Stomach (tissue), 4 donors: ENCODE measurements at regions not wholly inside any gene's neighbourhood (a gene's known extent, or its start where the extent isn't known, plus 50 kb on each side); places are given as distances from the start of the nearest gene placed in this dataset.

Experiments
- CTCF ChIP-seq, 7 experiments: fragments of 450-650 bp in 4 of 7; fragments of 200-600 bp in 3 of 7; sonication (generic) in 3 of 7; IDR thresholded peaks; one replicate each; pipeline ENCODE4 v1.5.1; 2016 to 2019; ENCODE audit warnings: antibody characterized with exemption in 7 of 7, control low read depth in 2 of 7, mild to moderate bottlenecking in 1 of 7
- EP300 ChIP-seq: sonication (generic); formaldehyde crosslinking; IDR thresholded peaks from one replicate; pipeline ENCODE4 v1.6.1; 2017; ENCODE audit warnings: antibody characterized with exemption
- POLR2A ChIP-seq, 4 donors: fragments of 450-650 bp; IDR thresholded peaks; one replicate each; pipeline ENCODE4 v1.6.1; 2016; ENCODE audit warnings: antibody characterized with exemption in 4 of 4, control low read depth in 2 of 4, mild to moderate bottlenecking in 1 of 4, moderate library complexity in 1 of 4

GRCh38 chr3:177340243-177340830, 143.1 kb upstream of the TBL1XR1 start:
- TF ChIP-seq CTCF (IDR thresholded peaks at IDR 0.05) = no peak
- no peak for TF ChIP-seq POLR2A (IDR thresholded peaks at IDR 0.05)
- no peak for TF ChIP-seq EP300
